Keratinocyte (primary cell): ENCODE measurements at regions not wholly inside any gene's neighbourhood (a gene's known extent, or its start where the extent isn't known, plus 50 kb on each side); places are given as distances from the start of the nearest gene placed in this dataset.

Experiments
- DNase-seq: peaks from one replicate; pipeline ENCODE4 v3.0.0-alpha.2; 2011; ENCODE audit warnings: low read depth, missing footprints, low spot score
- FAIRE-seq: peaks from 2 replicates; lab custom pipeline; 2011; peaks lifted over from hg19 to GRCh38; lab: Jason Lieb, UNC
- H2AFZ ChIP-seq: 2 replicates; pipeline ENCODE4 v1.6.0; 2012; ENCODE audit warnings: low read length, control low read depth, inconsistent platforms; ENCODE audit not compliant: control insufficient read depth
- H3K27ac ChIP-seq: 2 replicates; pipeline ENCODE4 v1.5.1; 2011; ENCODE audit warnings: low read length; ENCODE audit not compliant: control insufficient read depth, insufficient read depth
- H3K27me3 ChIP-seq: 3 replicates; pipeline ENCODE4 v1.6.0; 2011; ENCODE audit warnings: low read length; ENCODE audit not compliant: control insufficient read depth, insufficient read depth; ENCODE audit errors: extremely low read depth
- H3K36me3 ChIP-seq, 2 experiments: 2 replicates in 1 of 2; 3 replicates in 1 of 2; pipeline ENCODE4 v1.5.1; 2011; ENCODE audit warnings: low read length in 2 of 2, mild to moderate bottlenecking in 1 of 2; ENCODE audit not compliant: control insufficient read depth in 2 of 2, insufficient read depth in 2 of 2; ENCODE audit errors: extremely low read depth in 1 of 2
- H3K4me1 ChIP-seq: 3 replicates; pipeline ENCODE4 v1.5.1; 2011; ENCODE audit warnings: low read length; ENCODE audit not compliant: control insufficient read depth, insufficient read depth; ENCODE audit errors: extremely low read depth
- H3K4me2 ChIP-seq: 3 replicates; pipeline ENCODE4 v1.6.0; 2011; ENCODE audit warnings: low read depth, low read length; ENCODE audit not compliant: control insufficient read depth, insufficient read depth; ENCODE audit errors: extremely low read depth
- H3K4me3 ChIP-seq, 3 experiments: fragments of 200-600 bp in 1 of 3; sonication (generic) in 1 of 3; 2 replicates in 2 of 3; 3 replicates in 1 of 3; pipeline ENCODE4 v1.5.1; 2011 to 2016; ENCODE audit warnings: low read length in 3 of 3, mild to moderate bottlenecking in 3 of 3, control low read depth in 2 of 3, inconsistent platforms in 1 of 3, low read depth in 1 of 3, mixed read lengths in 1 of 3, mixed run types in 1 of 3, moderate library complexity in 1 of 3; ENCODE audit not compliant: control insufficient read depth in 2 of 3, insufficient read depth in 2 of 3; ENCODE audit errors: extremely low read depth in 1 of 3
- H3K79me2 ChIP-seq: 2 replicates; pipeline ENCODE4 v1.6.0; 2012; ENCODE audit warnings: low read length; ENCODE audit not compliant: control insufficient read depth, insufficient read depth
- H3K9ac ChIP-seq: 3 replicates; pipeline ENCODE4 v1.6.0; 2011; ENCODE audit warnings: low read length; ENCODE audit not compliant: control insufficient read depth, insufficient read depth; ENCODE audit errors: extremely low read depth
- H3K9me1 ChIP-seq: 3 replicates; pipeline ENCODE4 v1.6.0; 2011; ENCODE audit warnings: low read length; ENCODE audit not compliant: control insufficient read depth, insufficient read depth; ENCODE audit errors: extremely low read depth
- H3K9me3 ChIP-seq: 2 replicates; pipeline ENCODE4 v1.5.1; 2012; ENCODE audit warnings: low read depth, low read length; ENCODE audit not compliant: control insufficient read depth
- H4K20me1 ChIP-seq: 3 replicates; pipeline ENCODE4 v1.6.0; 2011; ENCODE audit warnings: low read length; ENCODE audit not compliant: control insufficient read depth, insufficient read depth; ENCODE audit errors: extremely low read depth
- EZH2 ChIP-seq: IDR thresholded peaks from one replicate; pipeline ENCODE4 v1.6.1; 2012; ENCODE audit warnings: inconsistent platforms, mild to moderate bottlenecking, low read length, moderate library complexity
- dilution Hi-C: fragments of 300-500 bp; cut with MboI; formaldehyde crosslinking; loops from one replicate; pipeline ENCODE4 v1.7.0; 2020; ENCODE audit warnings: low sequenced_read_pairs; ENCODE audit not compliant: extremely low pct_ligation_motif_present
- TF ChIP-seq, protein P1 (sequence below), 3 experiments: IDR thresholded peaks in 1 of 3; conservative IDR thresholded peaks in 1 of 3; optimal IDR thresholded peaks in 1 of 3; 2 replicates in 2 of 3; 3 replicates in 1 of 3; pipeline versions ENCODE3 to v1.5.1; 2011; ENCODE audit warnings: low read length in 3 of 3, mild to moderate bottlenecking in 3 of 3, moderate library complexity in 2 of 3, control low read depth in 1 of 3, inconsistent platforms in 1 of 3; ENCODE audit not compliant: insufficient read depth in 2 of 3; ENCODE audit errors: extremely low read depth in 1 of 3

DNA sequence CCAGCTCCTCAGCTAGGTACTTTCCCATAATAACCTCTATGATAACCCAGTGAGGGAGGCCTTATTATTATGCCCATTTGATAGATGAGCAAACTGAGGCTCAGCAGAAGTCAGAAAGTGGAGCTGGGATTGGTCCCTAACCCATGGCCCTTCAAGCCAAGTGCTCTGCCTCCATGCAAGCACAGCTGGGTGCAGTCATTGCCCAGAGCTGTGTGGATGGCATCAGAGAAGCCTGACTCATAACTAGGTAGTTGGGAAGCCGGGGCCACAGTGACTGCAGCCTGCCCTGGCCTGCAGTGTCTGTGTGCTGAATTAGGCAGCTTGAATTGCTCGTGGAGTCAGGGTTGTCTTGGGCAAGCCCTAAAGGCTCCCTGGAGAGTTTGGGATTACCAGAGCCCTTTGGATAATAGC, 89.9 kb upstream of the SLC2A1 start:
- Histone ChIP-seq H3K9me1 (peaks cover 4% of the 10 kb centered on the region), H3K4me2 (peak overlapping the region; percentile 23), H3K36me3 (no peaks in the 10 kb centered on the region), H3K27ac (peak overlapping the region; percentile 66), H3K4me3 (no peak overlapping the region), H4K20me1 (no peaks in the 10 kb centered on the region), H2AFZ (no peak overlapping the region), H3K9ac (peak overlapping the region; percentile 1), H3K4me1 (peaks cover 32% of the 10 kb centered on the region), H3K9me3 (no peaks in the 10 kb centered on the region), H3K27me3 (no peaks in the 10 kb centered on the region), H3K79me2 (no peaks in the 10 kb centered on the region)
- TF ChIP-seq EZH2 = no peak
- TF ChIP-seq, protein P1, sequence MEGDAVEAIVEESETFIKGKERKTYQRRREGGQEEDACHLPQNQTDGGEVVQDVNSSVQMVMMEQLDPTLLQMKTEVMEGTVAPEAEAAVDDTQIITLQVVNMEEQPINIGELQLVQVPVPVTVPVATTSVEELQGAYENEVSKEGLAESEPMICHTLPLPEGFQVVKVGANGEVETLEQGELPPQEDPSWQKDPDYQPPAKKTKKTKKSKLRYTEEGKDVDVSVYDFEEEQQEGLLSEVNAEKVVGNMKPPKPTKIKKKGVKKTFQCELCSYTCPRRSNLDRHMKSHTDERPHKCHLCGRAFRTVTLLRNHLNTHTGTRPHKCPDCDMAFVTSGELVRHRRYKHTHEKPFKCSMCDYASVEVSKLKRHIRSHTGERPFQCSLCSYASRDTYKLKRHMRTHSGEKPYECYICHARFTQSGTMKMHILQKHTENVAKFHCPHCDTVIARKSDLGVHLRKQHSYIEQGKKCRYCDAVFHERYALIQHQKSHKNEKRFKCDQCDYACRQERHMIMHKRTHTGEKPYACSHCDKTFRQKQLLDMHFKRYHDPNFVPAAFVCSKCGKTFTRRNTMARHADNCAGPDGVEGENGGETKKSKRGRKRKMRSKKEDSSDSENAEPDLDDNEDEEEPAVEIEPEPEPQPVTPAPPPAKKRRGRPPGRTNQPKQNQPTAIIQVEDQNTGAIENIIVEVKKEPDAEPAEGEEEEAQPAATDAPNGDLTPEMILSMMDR (optimal IDR thresholded peaks at IDR 0.05 in 1 of 3, IDR thresholded peaks at IDR 0.05 in 1 of 3, conservative IDR thresholded peaks at IDR 0.05 in 1 of 3; ENCODE audit: extremely low read depth in 1 of 3, insufficient read depth in 2 of 3, low read length in 3 of 3) = no peak
- dilution Hi-C loops = no loop called here
- FAIRE-seq = peak; percentile 100
- peak; percentile 89 for DNase-seq

DNA sequence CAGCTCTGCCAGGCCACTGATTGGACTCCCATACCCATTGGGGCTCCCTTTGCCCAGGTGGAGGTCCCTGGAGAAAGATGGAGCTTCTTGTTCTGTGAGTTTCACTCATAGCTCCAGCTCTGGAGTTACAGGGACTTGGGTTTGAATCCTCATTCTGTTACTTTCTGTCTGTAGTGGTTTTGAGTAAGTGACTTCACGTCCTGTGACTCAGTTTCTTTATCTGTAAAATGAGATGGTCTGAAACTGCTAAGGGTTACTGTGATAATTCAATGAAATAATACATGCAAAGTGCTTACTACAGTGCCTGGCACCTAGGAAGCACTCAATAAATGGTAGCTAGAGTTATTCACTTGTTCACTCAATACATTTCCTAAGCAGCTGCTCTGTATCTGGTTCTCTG, 88.5 kb upstream of the SLC2A1 start:
- Histone ChIP-seq H4K20me1 (no peaks in the 10 kb centered on the region), H3K27ac (no peak overlapping the region), H3K36me3 (no peaks in the 10 kb centered on the region), H3K27me3 (no peaks in the 10 kb centered on the region), H2AFZ (no peak overlapping the region), H3K9ac (no peak overlapping the region), H3K4me1 (peaks cover 22% of the 10 kb centered on the region), H3K4me3 (no peak overlapping the region), H3K9me3 (no peaks in the 10 kb centered on the region), H3K4me2 (no peak overlapping the region), H3K79me2 (no peaks in the 10 kb centered on the region), H3K9me1 (peaks cover 4% of the 10 kb centered on the region)
- FAIRE-seq (no peak), DNase-seq (no peak)
- dilution Hi-C loops = no loop called here
- no peak for TF ChIP-seq EZH2
- TF ChIP-seq, protein P1 (optimal IDR thresholded peaks at IDR 0.05 in 1 of 3, IDR thresholded peaks at IDR 0.05 in 1 of 3, conservative IDR thresholded peaks at IDR 0.05 in 1 of 3; ENCODE audit: extremely low read depth in 1 of 3, insufficient read depth in 2 of 3, low read length in 3 of 3) = no peak
